Testis (tissue), 2 donors: ENCODE measurements at regions not wholly inside any gene's neighbourhood (a gene's known extent, or its start where the extent isn't known, plus 50 kb on each side); places are given as distances from the start of the nearest gene placed in this dataset.

Source experiments
- DNase-seq: peaks from one replicate; pipeline ENCODE4 v3.0.0-alpha.2; 2019
- H3K27ac ChIP-seq, 2 donors: fragments of 200-600 bp; sonication (generic); one replicate each; pipeline ENCODE4 v1.5.1; 2019
- H3K27me3 ChIP-seq: fragments of 200-600 bp; sonication (generic); one replicate; pipeline ENCODE4 v1.5.1; 2019
- H3K36me3 ChIP-seq: fragments of 200-600 bp; sonication (generic); one replicate; pipeline ENCODE4 v1.5.1; 2017; ENCODE audit warnings: low read depth; ENCODE audit errors: missing control alignments
- H3K4me1 ChIP-seq: fragments of 200-600 bp; sonication (generic); one replicate; pipeline ENCODE4 v1.5.1; 2019
- H3K4me3 ChIP-seq, 2 donors: fragments of 200-600 bp; sonication (generic); one replicate each; pipeline ENCODE4 v1.5.1; 2017 to 2019
- H3K9me3 ChIP-seq: fragments of 200-600 bp; sonication (generic); one replicate; pipeline ENCODE4 v1.5.1; 2017
- POLR2A ChIP-seq: fragments of 450-650 bp; IDR thresholded peaks from one replicate; pipeline ENCODE4 v1.6.1; 2017; ENCODE audit warnings: antibody characterized with exemption, mild to moderate bottlenecking, moderate library complexity
- WGBS, 2 donors: methylation state at CpG; one replicate each; pipeline ENCODE4 v1.1.5; 2018; 5-methylcytosine and 5-hydroxymethylcytosine counted together
- intact Hi-C: fragments of 100-400 bp; cut with DNase I; formaldehyde crosslinking; loops from one replicate; pipeline ENCODE4 v1.15.1; 2023; ENCODE audit warnings: low total_unique reads
- TF ChIP-seq, protein P1 (sequence below), 3 experiments: fragments of 450-650 bp in 2 of 3; fragments of 200-600 bp in 1 of 3; sonication (generic) in 1 of 3; IDR thresholded peaks; one replicate each; pipeline ENCODE4 v1.5.1; 2016 to 2019; ENCODE audit warnings: antibody characterized with exemption in 3 of 3, mild to moderate bottlenecking in 2 of 3, moderate library complexity in 1 of 3

DNA sequence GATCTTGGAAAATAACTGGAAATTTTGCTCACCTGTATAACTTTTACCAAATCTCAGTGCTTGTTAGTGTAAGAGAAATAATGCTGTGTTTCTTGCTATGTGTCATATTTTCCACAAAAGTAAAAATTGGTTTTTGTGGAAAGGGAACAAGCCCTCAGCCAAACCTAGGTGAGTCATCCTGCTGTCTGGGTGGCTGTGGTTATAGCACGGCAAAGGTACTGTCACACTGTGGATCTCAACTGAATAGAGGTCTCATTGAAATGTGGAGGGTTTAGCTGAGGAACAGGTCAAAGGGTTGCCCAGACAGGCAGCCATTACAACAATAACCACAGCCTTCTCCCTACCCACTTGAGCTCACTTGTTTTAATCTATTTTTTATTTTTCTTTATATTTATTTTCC lies 338.8 kb upstream of the DACH1 start:
- 86 to 100% methylated on average over 1 of the region's 1 CpG for WGBS, 2 donors
- Histone ChIP-seq H3K4me3 (no peak overlapping the region), H3K27me3 (no peaks in the 10 kb centered on the region), H3K27ac (no peak overlapping the region), H3K4me1 (no peaks in the 10 kb centered on the region), H3K9me3 (no peaks in the 10 kb centered on the region), H3K36me3 (no peaks in the 10 kb centered on the region)
- intact Hi-C loops = no loop called here
- no peak for DNase-seq
- no peak for TF ChIP-seq POLR2A
- TF ChIP-seq, protein P1, sequence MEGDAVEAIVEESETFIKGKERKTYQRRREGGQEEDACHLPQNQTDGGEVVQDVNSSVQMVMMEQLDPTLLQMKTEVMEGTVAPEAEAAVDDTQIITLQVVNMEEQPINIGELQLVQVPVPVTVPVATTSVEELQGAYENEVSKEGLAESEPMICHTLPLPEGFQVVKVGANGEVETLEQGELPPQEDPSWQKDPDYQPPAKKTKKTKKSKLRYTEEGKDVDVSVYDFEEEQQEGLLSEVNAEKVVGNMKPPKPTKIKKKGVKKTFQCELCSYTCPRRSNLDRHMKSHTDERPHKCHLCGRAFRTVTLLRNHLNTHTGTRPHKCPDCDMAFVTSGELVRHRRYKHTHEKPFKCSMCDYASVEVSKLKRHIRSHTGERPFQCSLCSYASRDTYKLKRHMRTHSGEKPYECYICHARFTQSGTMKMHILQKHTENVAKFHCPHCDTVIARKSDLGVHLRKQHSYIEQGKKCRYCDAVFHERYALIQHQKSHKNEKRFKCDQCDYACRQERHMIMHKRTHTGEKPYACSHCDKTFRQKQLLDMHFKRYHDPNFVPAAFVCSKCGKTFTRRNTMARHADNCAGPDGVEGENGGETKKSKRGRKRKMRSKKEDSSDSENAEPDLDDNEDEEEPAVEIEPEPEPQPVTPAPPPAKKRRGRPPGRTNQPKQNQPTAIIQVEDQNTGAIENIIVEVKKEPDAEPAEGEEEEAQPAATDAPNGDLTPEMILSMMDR (IDR thresholded peaks at IDR 0.05) = no peak

DNA sequence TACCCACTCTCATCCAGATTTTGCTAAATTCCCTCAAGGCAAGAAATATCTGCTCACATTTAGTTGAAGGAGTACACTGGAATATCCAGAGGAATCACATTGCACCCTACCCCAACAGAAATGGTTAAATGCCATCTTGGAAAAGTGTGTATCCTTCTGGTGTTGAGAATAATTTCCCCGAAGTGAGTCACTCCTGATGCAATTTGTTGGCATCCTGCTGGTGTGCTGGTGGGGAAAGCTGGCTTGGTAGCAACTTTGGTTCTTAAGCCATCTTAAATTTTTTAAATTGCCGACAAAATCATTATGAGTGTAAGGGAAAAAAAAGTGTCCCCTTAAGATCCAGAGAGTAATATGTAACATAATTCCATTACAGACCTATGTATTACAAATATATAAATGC lies 337.3 kb upstream of the DACH1 start:
- no peaks in the 10 kb centered on the region for H3K9me3 ChIP-seq
- no peaks in the 10 kb centered on the region for H3K4me1 ChIP-seq
- no peaks in the 10 kb centered on the region for H3K27me3 ChIP-seq
- intact Hi-C loops = no loop called here
- no peaks in the 10 kb centered on the region for H3K36me3 ChIP-seq
- WGBS, 2 donors = 85 to 93% methylated on average over 2 of the region's 2 CpGs
- no peak for DNase-seq
- TF ChIP-seq, protein P1 (IDR thresholded peaks at IDR 0.05) = no peak
- TF ChIP-seq POLR2A = no peak
- no peak overlapping the region for H3K27ac ChIP-seq
- no peak overlapping the region for H3K4me3 ChIP-seq

- DNase-seq = no peak
- no peaks in the 10 kb centered on the region for H3K36me3 ChIP-seq
- TF ChIP-seq POLR2A = no peak
- TF ChIP-seq, protein P1 (IDR thresholded peaks at IDR 0.05) = no peak
- no peak overlapping the region for H3K4me3 ChIP-seq
- intact Hi-C loops = no loop called here
- no peaks in the 10 kb centered on the region for H3K27me3 ChIP-seq
- no peak overlapping the region for H3K27ac ChIP-seq
- no peaks in the 10 kb centered on the region for H3K9me3 ChIP-seq
- no peaks in the 10 kb centered on the region for H3K4me1 ChIP-seq
Measured at GRCh38 chr13:72201726-72202125, 334.7 kb upstream of the DACH1 start.

GRCh38 chr13:72199640-72200039 lies 332.6 kb upstream of the DACH1 start:
- 37 to 42% methylated on average over 2 of the region's 2 CpGs for WGBS, 2 donors
- intact Hi-C loops = no loop called here
- Histone ChIP-seq H3K27me3 (no peaks in the 10 kb centered on the region), H3K36me3 (no peaks in the 10 kb centered on the region), H3K4me3 (no peak overlapping the region), H3K27ac (no peak overlapping the region), H3K4me1 (no peaks in the 10 kb centered on the region), H3K9me3 (no peaks in the 10 kb centered on the region)
- no peak for TF ChIP-seq POLR2A
- TF ChIP-seq, protein P1 (IDR thresholded peaks at IDR 0.05) = no peak
- DNase-seq = no peak

GRCh38 chr13:72198967-72199560 lies 332.1 kb upstream of the DACH1 start:
- DNase-seq = no peak
- intact Hi-C loops = no loop called here
- H3K36me3 ChIP-seq = no peaks in the 10 kb centered on the region
- TF ChIP-seq POLR2A = no peak
- TF ChIP-seq, protein P1 (IDR thresholded peaks at IDR 0.05) = no peak
- no peaks in the 10 kb centered on the region for H3K27me3 ChIP-seq
- H3K4me1 ChIP-seq = no peaks in the 10 kb centered on the region
- WGBS, 2 donors = 85 to 87% methylated on average over 2 of the region's 2 CpGs
- no peaks in the 10 kb centered on the region for H3K9me3 ChIP-seq
- H3K27ac ChIP-seq = no peak overlapping the region
- H3K4me3 ChIP-seq = no peak overlapping the region
